HCT116 (cell line): ENCODE measurements at regions not wholly inside any gene's neighbourhood (a gene's known extent, or its start where the extent isn't known, plus 50 kb on each side); places are given as distances from the start of the nearest gene placed in this dataset.
"Not testable (repeated sequence)": the region's sequence is repeated elsewhere in the genome, so short reads cannot be mapped to it uniquely, and the experiment has no call there.

ENCODE experiments used
- ATAC-seq: fragments of 200-7000 bp; cut with Tn5 transposase; 2 replicates; pipeline ENCODE4 v1.9.1; 2020; ENCODE audit warnings: mild to moderate bottlenecking, moderate library complexity
- BruUV-seq: library from RNA; stranded (reverse); fragments of 400-500 nt; replicated peaks from 2 replicates; lab custom pipeline; 2021; lab: Mats Ljungman, UMichigan
- CTCF ChIA-PET: fragments of 300-600 bp; sonication (Branson Sonifier 250); formaldehyde crosslinking; loops from one replicate; lab custom pipeline; 2021; ENCODE audit warnings: antibody characterized with exemption; lab: Charles Lee
- POLR2A ChIA-PET: fragments of 300-600, 350-600 bp; sonication (Branson Sonifier 250); formaldehyde crosslinking; loops from one replicate; lab custom pipeline; 2021; ENCODE audit warnings: antibody characterized with exemption; lab: Charles Lee
- RAD21 ChIA-PET, 2 experiments: fragments of 300-600 bp; sonication (Branson Sonifier 250); formaldehyde crosslinking; loops; one replicate each; lab custom pipeline; 2023; ENCODE audit warnings: low total read pairs in 2 of 2; ENCODE audit not compliant: uncharacterized antibody in 2 of 2, unreplicated experiment in 2 of 2, low non-redundant PET in 1 of 2; lab: Charles Lee
- DNase-seq: peaks from one replicate; pipeline ENCODE4 v3.0.0-alpha.2; 2010; ENCODE audit warnings: low read depth, low spot score
- H2AFZ ChIP-seq: fragments of 200-600 bp; shearing (Covaris generic), sonication (generic); 2 replicates; pipeline ENCODE4 v1.6.1; 2017; ENCODE audit warnings: low read depth, mixed run types, mixed read lengths, antibody characterized with exemption, low read length; ENCODE audit not compliant: poor library complexity, severe bottlenecking
- H3K27ac ChIP-seq: 2 replicates; pipeline ENCODE4 v1.5.1; 2012; ENCODE audit warnings: low read depth, low read length
- H3K27me3 ChIP-seq: fragments of 200-600 bp; sonication (generic); 2 replicates; pipeline ENCODE4 v1.6.1; 2016; ENCODE audit warnings: mixed run types, low read length, mixed read lengths; ENCODE audit not compliant: insufficient read depth
- H3K36me3 ChIP-seq, 2 experiments: fragments of 200-500 bp in 1 of 2; fragments of 200-600 bp in 1 of 2; sonication (Bioruptor generic) in 1 of 2; sonication (generic) in 1 of 2; 2 replicates each; pipeline versions ENCODE4 v1.5.1 to v1.6.1; 2014 to 2016; ENCODE audit warnings: low read length in 2 of 2, inconsistent platforms in 1 of 2, mixed read lengths in 1 of 2, mixed run types in 1 of 2; ENCODE audit not compliant: insufficient read depth in 2 of 2, control insufficient read depth in 1 of 2
- H3K4me1 ChIP-seq, 2 experiments: fragments of 200-600 bp in 1 of 2; sonication (generic) in 1 of 2; 2 replicates each; pipeline versions ENCODE4 v1.5.1 to v1.6.1; 2012 to 2017; ENCODE audit warnings: low read length in 2 of 2, inconsistent platforms in 1 of 2, mild to moderate bottlenecking in 1 of 2, mixed read lengths in 1 of 2, mixed run types in 1 of 2, moderate library complexity in 1 of 2; ENCODE audit not compliant: insufficient read depth in 2 of 2, control insufficient read depth in 1 of 2
- H3K4me2 ChIP-seq: fragments of 200-600 bp; sonication (generic); 2 replicates; pipeline ENCODE4 v1.6.1; 2017; ENCODE audit warnings: mixed run types, low read length, mixed read lengths
- H3K4me3 ChIP-seq, 2 experiments: fragments of 200-600 bp in 1 of 2; sonication (generic) in 1 of 2; replicated peaks in 1 of 2; 2 replicates each; pipeline ENCODE4 v1.5.1; 2011 to 2016; ENCODE audit warnings: low read length in 2 of 2, control low read depth in 1 of 2, low read depth in 1 of 2, mild to moderate bottlenecking in 1 of 2, mixed read lengths in 1 of 2, mixed run types in 1 of 2
- H3K79me2 ChIP-seq: fragments of 200-600 bp; sonication (generic); 2 replicates; pipeline ENCODE4 v1.6.1; 2017; ENCODE audit warnings: mild to moderate bottlenecking, mixed run types, low read length, moderate library complexity, mixed read lengths; ENCODE audit not compliant: insufficient read depth
- H3K9ac ChIP-seq: fragments of 200-600 bp; sonication (generic); 2 replicates; pipeline ENCODE4 v1.6.1; 2016; ENCODE audit warnings: low read length, mixed read lengths
- H3K9me2 ChIP-seq: fragments of 200-600 bp; sonication (generic), shearing (Covaris generic); 2 replicates; pipeline ENCODE4 v1.6.1; 2017; ENCODE audit warnings: mixed run types, mild to moderate bottlenecking, moderate library complexity; ENCODE audit not compliant: insufficient read depth
- H3K9me3 ChIP-seq, 2 experiments: fragments of 200-500 bp in 1 of 2; fragments of 200-600 bp in 1 of 2; sonication (Bioruptor generic) in 1 of 2; sonication (generic) in 1 of 2; 2 replicates each; pipeline ENCODE4 v1.6.1; 2014 to 2017; ENCODE audit warnings: low read length in 2 of 2, mixed read lengths in 2 of 2, inconsistent platforms in 1 of 2, low read depth in 1 of 2, mild to moderate bottlenecking in 1 of 2, mixed run types in 1 of 2, moderate library complexity in 1 of 2; ENCODE audit not compliant: control insufficient read depth in 1 of 2, insufficient read depth in 1 of 2
- H4K20me1 ChIP-seq: fragments of 200-600 bp; sonication (generic), shearing (Covaris generic); 2 replicates; pipeline ENCODE4 v1.6.1; 2017; ENCODE audit warnings: mixed run types, mild to moderate bottlenecking, moderate library complexity; ENCODE audit not compliant: insufficient read depth
- CBX3 ChIP-seq: IDR thresholded peaks from 2 replicates; pipeline ENCODE4 v1.6.1; 2012; ENCODE audit warnings: low read depth
- CEBPB ChIP-seq: IDR thresholded peaks from 2 replicates; pipeline ENCODE4 v1.6.1; 2012; ENCODE audit warnings: low read depth
- ELF1 ChIP-seq: IDR thresholded peaks from 2 replicates; pipeline ENCODE4 v1.6.1; 2012; ENCODE audit warnings: low read depth, borderline replicate concordance
- EZH2phosphoT487 ChIP-seq: fragments of 200-600 bp; IDR thresholded peaks from 2 replicates; pipeline ENCODE4 v1.6.1; 2018; ENCODE audit warnings: antibody characterized with exemption, borderline replicate concordance
- FOSL1 ChIP-seq: IDR thresholded peaks from 2 replicates; pipeline ENCODE4 v1.6.1; 2012; ENCODE audit warnings: low read depth
- POLR2A ChIP-seq: IDR thresholded peaks from 2 replicates; pipeline ENCODE4 v1.7.0; 2011; ENCODE audit warnings: borderline replicate concordance; ENCODE audit not compliant: insufficient read depth, insufficient read length; ENCODE audit errors: extremely low read depth
- POLR2AphosphoS5 ChIP-seq: IDR thresholded peaks from 2 replicates; pipeline ENCODE4 v1.6.1; 2011; ENCODE audit warnings: mild to moderate bottlenecking, low read depth, low read length, moderate library complexity
- SIN3A ChIP-seq: IDR thresholded peaks from 2 replicates; pipeline ENCODE4 v1.6.1; 2012; ENCODE audit warnings: low read depth
- SP1 ChIP-seq: IDR thresholded peaks from 2 replicates; pipeline ENCODE4 v1.6.1; 2012; ENCODE audit warnings: low read depth
- ZFX ChIP-seq: fragments of 450-650 bp; IDR thresholded peaks from 2 replicates; pipeline ENCODE4 v1.6.1; 2017
- intact Hi-C: fragments of 100-400 bp; cut with micrococcal nuclease; formaldehyde crosslinking; loops from 2 replicates; pipeline ENCODE4 v1.10.0; 2022
- TF ChIP-seq, protein P1 (sequence below): IDR thresholded peaks from 2 replicates; pipeline ENCODE4 v1.6.1; 2012
- TF ChIP-seq, protein P2 (sequence below): IDR thresholded peaks from 2 replicates; pipeline ENCODE4 v1.6.1; 2011; ENCODE audit warnings: mild to moderate bottlenecking, low read length, moderate library complexity; ENCODE audit not compliant: insufficient replicate concordance; ENCODE audit errors: extremely low read depth
- TF ChIP-seq, protein P3 (sequence below), 3 experiments: fragments of 200-600 bp in 1 of 3; sonication (generic) in 1 of 3; IDR thresholded peaks in 2 of 3; conservative IDR thresholded peaks in 1 of 3; 2 replicates each; pipeline ENCODE4 v1.5.1; 2012 to 2017; ENCODE audit warnings: low read depth in 2 of 3, low read length in 2 of 3, antibody characterized with exemption in 1 of 3, borderline replicate concordance in 1 of 3, control low read depth in 1 of 3, mild to moderate bottlenecking in 1 of 3, mixed read lengths in 1 of 3, mixed run types in 1 of 3, moderate library complexity in 1 of 3; ENCODE audit not compliant: insufficient read depth in 1 of 3
- TF ChIP-seq, protein P4 (sequence below): IDR thresholded peaks from 2 replicates; pipeline ENCODE4 v1.6.1; 2012; ENCODE audit warnings: low read depth

- POLR2A ChIA-PET, H2AFZ ChIP-seq, H3K27ac ChIP-seq, H3K27me3 ChIP-seq, H4K20me1 ChIP-seq, BruUV-seq, H3K9me2 ChIP-seq, H3K4me1 ChIP-seq, RAD21 ChIA-PET, CTCF ChIA-PET, H3K36me3 ChIP-seq, ATAC-seq, H3K4me2 ChIP-seq, DNase-seq, intact Hi-C loops, H3K79me2 ChIP-seq, H3K4me3 ChIP-seq, H3K9ac ChIP-seq: not testable (repeated sequence)
- peaks cover 3 to 22% of the 10 kb centered on the region in 2 experiments; a peak in 3 of 4 replicates for H3K9me3 ChIP-seq
Measured at GRCh38 chr4:66360395-66360794, 690.1 kb upstream of the EPHA5 start.

DNA sequence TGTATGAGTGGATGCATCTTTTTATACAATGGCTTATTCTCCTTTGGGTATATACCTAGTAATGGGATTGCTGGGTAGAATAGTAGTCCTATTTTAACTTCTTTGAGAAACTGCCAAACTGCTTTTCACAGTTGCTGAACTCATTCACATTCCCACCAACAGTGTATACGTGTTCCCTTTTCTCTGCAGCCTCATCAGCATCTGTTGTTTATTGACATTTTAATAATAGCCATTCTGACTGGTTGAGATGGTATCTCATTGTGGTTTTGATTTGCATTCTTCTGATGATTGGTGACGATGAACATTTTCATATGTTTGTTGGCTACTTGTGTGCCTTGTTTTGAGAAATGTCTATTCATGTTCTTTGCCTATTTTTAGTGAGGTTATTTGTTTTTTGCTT lies 687.0 kb upstream of the EPHA5 start:
- H3K9ac ChIP-seq: no peak overlapping the region
- DNase-seq (no peak), ATAC-seq (no peak)
- intact Hi-C loops: no loop called here
- H3K27me3 ChIP-seq: no peaks in the 10 kb centered on the region
- no peaks in the 10 kb centered on the region for H3K36me3 ChIP-seq
- H3K79me2 ChIP-seq: no peaks in the 10 kb centered on the region
- H4K20me1 ChIP-seq: no peaks in the 10 kb centered on the region
- H3K9me3 ChIP-seq: peaks cover 4 to 9% of the 10 kb centered on the region in 2 experiments; a peak in 2 of 4 replicates
- no peak overlapping the region for H3K27ac ChIP-seq
- no peaks in the 10 kb centered on the region for H3K9me2 ChIP-seq
- ChIA-PET CTCF (no interaction called here), RAD21 (no interaction called here), POLR2A (no interaction called here)
- H3K4me1 ChIP-seq: no peaks in the 10 kb centered on the region
- no peak overlapping the region for H3K4me3 ChIP-seq
- H3K4me2 ChIP-seq: no peak overlapping the region
- H2AFZ ChIP-seq: no peak overlapping the region
- BruUV-seq: no TSS peak
- TF ChIP-seq SIN3A (no peak), CEBPB (no peak), ELF1 (no peak), ZFX (no peak), CBX3 (no peak), FOSL1 (no peak), SP1 (no peak), EZH2phosphoT487 (no peak), POLR2AphosphoS5 (no peak), POLR2A (no peak)
- TF ChIP-seq, protein P1, sequence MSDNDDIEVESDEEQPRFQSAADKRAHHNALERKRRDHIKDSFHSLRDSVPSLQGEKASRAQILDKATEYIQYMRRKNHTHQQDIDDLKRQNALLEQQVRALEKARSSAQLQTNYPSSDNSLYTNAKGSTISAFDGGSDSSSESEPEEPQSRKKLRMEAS: no peak
- TF ChIP-seq, protein P2, sequence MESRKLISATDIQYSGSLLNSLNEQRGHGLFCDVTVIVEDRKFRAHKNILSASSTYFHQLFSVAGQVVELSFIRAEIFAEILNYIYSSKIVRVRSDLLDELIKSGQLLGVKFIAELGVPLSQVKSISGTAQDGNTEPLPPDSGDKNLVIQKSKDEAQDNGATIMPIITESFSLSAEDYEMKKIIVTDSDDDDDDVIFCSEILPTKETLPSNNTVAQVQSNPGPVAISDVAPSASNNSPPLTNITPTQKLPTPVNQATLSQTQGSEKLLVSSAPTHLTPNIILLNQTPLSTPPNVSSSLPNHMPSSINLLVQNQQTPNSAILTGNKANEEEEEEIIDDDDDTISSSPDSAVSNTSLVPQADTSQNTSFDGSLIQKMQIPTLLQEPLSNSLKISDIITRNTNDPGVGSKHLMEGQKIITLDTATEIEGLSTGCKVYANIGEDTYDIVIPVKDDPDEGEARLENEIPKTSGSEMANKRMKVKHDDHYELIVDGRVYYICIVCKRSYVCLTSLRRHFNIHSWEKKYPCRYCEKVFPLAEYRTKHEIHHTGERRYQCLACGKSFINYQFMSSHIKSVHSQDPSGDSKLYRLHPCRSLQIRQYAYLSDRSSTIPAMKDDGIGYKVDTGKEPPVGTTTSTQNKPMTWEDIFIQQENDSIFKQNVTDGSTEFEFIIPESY: no peak
- TF ChIP-seq, protein P3, sequence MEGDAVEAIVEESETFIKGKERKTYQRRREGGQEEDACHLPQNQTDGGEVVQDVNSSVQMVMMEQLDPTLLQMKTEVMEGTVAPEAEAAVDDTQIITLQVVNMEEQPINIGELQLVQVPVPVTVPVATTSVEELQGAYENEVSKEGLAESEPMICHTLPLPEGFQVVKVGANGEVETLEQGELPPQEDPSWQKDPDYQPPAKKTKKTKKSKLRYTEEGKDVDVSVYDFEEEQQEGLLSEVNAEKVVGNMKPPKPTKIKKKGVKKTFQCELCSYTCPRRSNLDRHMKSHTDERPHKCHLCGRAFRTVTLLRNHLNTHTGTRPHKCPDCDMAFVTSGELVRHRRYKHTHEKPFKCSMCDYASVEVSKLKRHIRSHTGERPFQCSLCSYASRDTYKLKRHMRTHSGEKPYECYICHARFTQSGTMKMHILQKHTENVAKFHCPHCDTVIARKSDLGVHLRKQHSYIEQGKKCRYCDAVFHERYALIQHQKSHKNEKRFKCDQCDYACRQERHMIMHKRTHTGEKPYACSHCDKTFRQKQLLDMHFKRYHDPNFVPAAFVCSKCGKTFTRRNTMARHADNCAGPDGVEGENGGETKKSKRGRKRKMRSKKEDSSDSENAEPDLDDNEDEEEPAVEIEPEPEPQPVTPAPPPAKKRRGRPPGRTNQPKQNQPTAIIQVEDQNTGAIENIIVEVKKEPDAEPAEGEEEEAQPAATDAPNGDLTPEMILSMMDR (IDR thresholded peaks at IDR 0.05 in 2 of 3, conservative IDR thresholded peaks at IDR 0.05 in 1 of 3; ENCODE audit: borderline replicate concordance in 1 of 3, insufficient read depth in 1 of 3, low read depth in 2 of 3, low read length in 2 of 3): no peak
- TF ChIP-seq, protein P4, sequence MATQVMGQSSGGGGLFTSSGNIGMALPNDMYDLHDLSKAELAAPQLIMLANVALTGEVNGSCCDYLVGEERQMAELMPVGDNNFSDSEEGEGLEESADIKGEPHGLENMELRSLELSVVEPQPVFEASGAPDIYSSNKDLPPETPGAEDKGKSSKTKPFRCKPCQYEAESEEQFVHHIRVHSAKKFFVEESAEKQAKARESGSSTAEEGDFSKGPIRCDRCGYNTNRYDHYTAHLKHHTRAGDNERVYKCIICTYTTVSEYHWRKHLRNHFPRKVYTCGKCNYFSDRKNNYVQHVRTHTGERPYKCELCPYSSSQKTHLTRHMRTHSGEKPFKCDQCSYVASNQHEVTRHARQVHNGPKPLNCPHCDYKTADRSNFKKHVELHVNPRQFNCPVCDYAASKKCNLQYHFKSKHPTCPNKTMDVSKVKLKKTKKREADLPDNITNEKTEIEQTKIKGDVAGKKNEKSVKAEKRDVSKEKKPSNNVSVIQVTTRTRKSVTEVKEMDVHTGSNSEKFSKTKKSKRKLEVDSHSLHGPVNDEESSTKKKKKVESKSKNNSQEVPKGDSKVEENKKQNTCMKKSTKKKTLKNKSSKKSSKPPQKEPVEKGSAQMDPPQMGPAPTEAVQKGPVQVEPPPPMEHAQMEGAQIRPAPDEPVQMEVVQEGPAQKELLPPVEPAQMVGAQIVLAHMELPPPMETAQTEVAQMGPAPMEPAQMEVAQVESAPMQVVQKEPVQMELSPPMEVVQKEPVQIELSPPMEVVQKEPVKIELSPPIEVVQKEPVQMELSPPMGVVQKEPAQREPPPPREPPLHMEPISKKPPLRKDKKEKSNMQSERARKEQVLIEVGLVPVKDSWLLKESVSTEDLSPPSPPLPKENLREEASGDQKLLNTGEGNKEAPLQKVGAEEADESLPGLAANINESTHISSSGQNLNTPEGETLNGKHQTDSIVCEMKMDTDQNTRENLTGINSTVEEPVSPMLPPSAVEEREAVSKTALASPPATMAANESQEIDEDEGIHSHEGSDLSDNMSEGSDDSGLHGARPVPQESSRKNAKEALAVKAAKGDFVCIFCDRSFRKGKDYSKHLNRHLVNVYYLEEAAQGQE: no peak
